ENCODE measurements at regions not wholly inside any gene's neighbourhood (a gene's known extent, or its start where the extent isn't known, plus 50 kb on each side); places are given as distances from the start of the nearest gene placed in this dataset.

GRCh38 chr12:111287125-111287900, 81.6 kb downstream of the PHETA1 start:
- no peaks in the 10 kb centered on the region for H3K4me1 Mint-ChIP-seq (ENCODE audit: low read depth in 2 of 2)
- H3K4me3 Mint-ChIP-seq: no peak overlapping the region
- H3K27me3 Mint-ChIP-seq: peaks cover 8 to 10% of the 10 kb centered on the region in 2 donors
- H3K36me3 Mint-ChIP-seq: no peaks in the 10 kb centered on the region
- DNase-seq (ENCODE audit: low spot score) (no peak), ATAC-seq (no peak)
- no peaks in the 10 kb centered on the region for H3K9me3 Mint-ChIP-seq
- H3K27ac Mint-ChIP-seq: no peak overlapping the region

- no peak overlapping the region for H3K27ac Mint-ChIP-seq
- no peak for DNase-seq (ENCODE audit: low spot score)
- no peak for ATAC-seq
- no peaks in the 10 kb centered on the region for H3K9me3 Mint-ChIP-seq
- H3K27me3 Mint-ChIP-seq: peaks cover 16 to 25% of the 10 kb centered on the region in 2 donors
- peaks cover 0 to 3% of the 10 kb centered on the region in 2 donors for H3K4me1 Mint-ChIP-seq (ENCODE audit: low read depth in 2 of 2)
- no peaks in the 10 kb centered on the region for H3K36me3 Mint-ChIP-seq
- H3K4me3 Mint-ChIP-seq: no peak overlapping the region
Observed at GRCh38 chr12:111285200-111285599, 83.7 kb downstream of the PHETA1 start.

GRCh38 chr12:111284709-111285108, 84.2 kb downstream of the PHETA1 start:
- H3K27me3 Mint-ChIP-seq: peaks cover 16 to 24% of the 10 kb centered on the region in 2 donors
- peaks cover 0 to 3% of the 10 kb centered on the region in 2 donors for H3K4me1 Mint-ChIP-seq (ENCODE audit: low read depth in 2 of 2)
- H3K4me3 Mint-ChIP-seq: no peak overlapping the region
- H3K27ac Mint-ChIP-seq: no peak overlapping the region
- no peaks in the 10 kb centered on the region for H3K9me3 Mint-ChIP-seq
- no peak for ATAC-seq
- no peak for DNase-seq (ENCODE audit: low spot score)
- H3K36me3 Mint-ChIP-seq: no peaks in the 10 kb centered on the region

GRCh38 chr12:111283966-111284365, 84.9 kb downstream of the PHETA1 start:
- peaks cover 13 to 19% of the 10 kb centered on the region in 2 donors for H3K27me3 Mint-ChIP-seq
- peaks cover 0 to 3% of the 10 kb centered on the region in 2 donors for H3K4me1 Mint-ChIP-seq (ENCODE audit: low read depth in 2 of 2)
- H3K36me3 Mint-ChIP-seq: no peaks in the 10 kb centered on the region
- peak in 1 of 2 donors; percentile 17 for ATAC-seq
- DNase-seq (ENCODE audit: low spot score): no peak
- no peaks in the 10 kb centered on the region for H3K9me3 Mint-ChIP-seq
- H3K4me3 Mint-ChIP-seq: no peak overlapping the region
- H3K27ac Mint-ChIP-seq: no peak overlapping the region

GRCh38 chr12:111283521-111283920, 85.4 kb downstream of the PHETA1 start:
- DNase-seq (ENCODE audit: low spot score) (no peak), ATAC-seq (no peak)
- Mint-ChIP-seq H3K4me1 (ENCODE audit: low read depth in 2 of 2) (peaks cover 0 to 3% of the 10 kb centered on the region in 2 donors), H3K27me3 (peaks cover 15 to 19% of the 10 kb centered on the region in 2 donors), H3K9me3 (no peaks in the 10 kb centered on the region), H3K27ac (no peak overlapping the region), H3K36me3 (no peaks in the 10 kb centered on the region), H3K4me3 (no peak overlapping the region)

- ATAC-seq (no peak), DNase-seq (ENCODE audit: low spot score) (no peak)
- no peaks in the 10 kb centered on the region for H3K36me3 Mint-ChIP-seq
- no peaks in the 10 kb centered on the region for H3K9me3 Mint-ChIP-seq
- no peak overlapping the region for H3K4me3 Mint-ChIP-seq
- H3K27me3 Mint-ChIP-seq: peaks cover 9 to 14% of the 10 kb centered on the region in 2 donors
- H3K27ac Mint-ChIP-seq: no peak overlapping the region
- peaks cover 0 to 3% of the 10 kb centered on the region in 2 donors for H3K4me1 Mint-ChIP-seq (ENCODE audit: low read depth in 2 of 2)
Observed at GRCh38 chr12:111277570-111277969, 91.3 kb downstream of the PHETA1 start.

GRCh38 chr12:111276146-111276545, 92.7 kb downstream of the PHETA1 start:
- H3K36me3 Mint-ChIP-seq: no peaks in the 10 kb centered on the region
- H3K27me3 Mint-ChIP-seq: peaks cover 6 to 10% of the 10 kb centered on the region in 2 donors
- ATAC-seq: no peak
- no peaks in the 10 kb centered on the region for H3K9me3 Mint-ChIP-seq
- H3K4me1 Mint-ChIP-seq (ENCODE audit: low read depth in 2 of 2): peaks cover 0 to 1% of the 10 kb centered on the region in 2 donors
- H3K4me3 Mint-ChIP-seq: no peak overlapping the region
- H3K27ac Mint-ChIP-seq: no peak overlapping the region
- DNase-seq (ENCODE audit: low spot score): no peak

- Mint-ChIP-seq H3K27me3 (peaks cover 8 to 11% of the 10 kb centered on the region in 2 donors), H3K9me3 (no peaks in the 10 kb centered on the region), H3K36me3 (no peaks in the 10 kb centered on the region), H3K27ac (no peak overlapping the region), H3K4me1 (ENCODE audit: low read depth in 2 of 2) (no peaks in the 10 kb centered on the region), H3K4me3 (no peak overlapping the region)
- ATAC-seq (no peak), DNase-seq (ENCODE audit: low spot score) (no peak)
Observed at GRCh38 chr12:111275308-111275707, 93.6 kb downstream of the PHETA1 start.

- Mint-ChIP-seq H3K27ac (no peak overlapping the region), H3K9me3 (no peaks in the 10 kb centered on the region), H3K36me3 (no peaks in the 10 kb centered on the region), H3K4me1 (ENCODE audit: low read depth in 2 of 2) (no peaks in the 10 kb centered on the region), H3K27me3 (peaks cover 11 to 16% of the 10 kb centered on the region in 2 donors), H3K4me3 (no peak overlapping the region)
- DNase-seq (ENCODE audit: low spot score): no peak
- ATAC-seq: no peak
Observed at GRCh38 chr12:111274777-111275176, 94.1 kb downstream of the PHETA1 start.

- ATAC-seq (no peak), DNase-seq (ENCODE audit: low spot score) (no peak)
- no peaks in the 10 kb centered on the region for H3K36me3 Mint-ChIP-seq
- H3K27me3 Mint-ChIP-seq: peaks cover 9 to 16% of the 10 kb centered on the region in 2 donors
- no peak overlapping the region for H3K4me3 Mint-ChIP-seq
- H3K9me3 Mint-ChIP-seq: no peaks in the 10 kb centered on the region
- H3K4me1 Mint-ChIP-seq (ENCODE audit: low read depth in 2 of 2): no peaks in the 10 kb centered on the region
- H3K27ac Mint-ChIP-seq: no peak overlapping the region
Observed at GRCh38 chr12:111271674-111272418, 97.0 kb downstream of the PHETA1 start.

- DNase-seq (ENCODE audit: low spot score) (no peak), ATAC-seq (no peak)
- H3K27me3 Mint-ChIP-seq: peaks cover 9 to 16% of the 10 kb centered on the region in 2 donors
- H3K9me3 Mint-ChIP-seq: no peaks in the 10 kb centered on the region
- H3K36me3 Mint-ChIP-seq: no peaks in the 10 kb centered on the region
- no peak overlapping the region for H3K27ac Mint-ChIP-seq
- no peaks in the 10 kb centered on the region for H3K4me1 Mint-ChIP-seq (ENCODE audit: low read depth in 2 of 2)
- no peak overlapping the region for H3K4me3 Mint-ChIP-seq
Observed at GRCh38 chr12:111270774-111271173, 98.1 kb downstream of the PHETA1 start.

GRCh38 chr12:111270239-111270638, 98.7 kb downstream of the PHETA1 start:
- no peaks in the 10 kb centered on the region for H3K36me3 Mint-ChIP-seq
- DNase-seq (ENCODE audit: low spot score): no peak
- ATAC-seq: no peak
- H3K4me1 Mint-ChIP-seq (ENCODE audit: low read depth in 2 of 2): no peaks in the 10 kb centered on the region
- H3K9me3 Mint-ChIP-seq: no peaks in the 10 kb centered on the region
- no peak overlapping the region for H3K4me3 Mint-ChIP-seq
- H3K27ac Mint-ChIP-seq: no peak overlapping the region
- peaks cover 9 to 16% of the 10 kb centered on the region in 2 donors for H3K27me3 Mint-ChIP-seq

- Mint-ChIP-seq H3K4me3 (no peak overlapping the region), H3K27me3 (peaks cover 10 to 16% of the 10 kb centered on the region in 2 donors), H3K4me1 (ENCODE audit: low read depth in 2 of 2) (no peaks in the 10 kb centered on the region), H3K36me3 (no peaks in the 10 kb centered on the region), H3K9me3 (no peaks in the 10 kb centered on the region), H3K27ac (no peak overlapping the region)
- no peak for DNase-seq (ENCODE audit: low spot score)
- no peak for ATAC-seq
Observed at GRCh38 chr12:111269718-111270117, 99.2 kb downstream of the PHETA1 start.
